ENCODE measurements at regions not wholly inside any gene's neighbourhood (a gene's known extent, or its start where the extent isn't known, plus 50 kb on each side); places are given as distances from the start of the nearest gene placed in this dataset.

DNA sequence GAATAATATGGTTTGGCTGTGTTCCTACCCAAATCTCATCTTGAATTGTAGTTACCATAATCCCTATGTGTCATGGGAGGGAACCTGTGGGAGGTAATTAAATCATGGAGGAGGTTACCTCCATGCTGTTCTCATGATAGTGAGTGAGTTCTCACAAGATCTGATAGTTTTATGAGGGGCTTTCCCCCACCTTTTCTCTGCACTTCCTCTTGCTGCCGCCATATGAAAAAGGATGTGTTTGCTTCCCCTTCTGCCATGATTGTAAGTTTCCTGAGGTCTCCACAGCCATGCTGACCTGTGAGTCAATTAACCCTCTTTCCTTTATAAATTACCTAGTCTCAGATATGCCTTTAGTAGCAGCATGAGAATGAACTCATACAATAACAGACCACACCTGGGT lies 63.7 kb upstream of the PRR16 start:
- Histone ChIP-seq H3K36me3 (ENCODE audit: insufficient read depth, low read depth, low read length) (no peaks in the 10 kb centered on the region), H3K27ac (ENCODE audit: low read length) (no peak overlapping the region), H3K4me3 (ENCODE audit: low read length) (no peak overlapping the region)

DNA sequence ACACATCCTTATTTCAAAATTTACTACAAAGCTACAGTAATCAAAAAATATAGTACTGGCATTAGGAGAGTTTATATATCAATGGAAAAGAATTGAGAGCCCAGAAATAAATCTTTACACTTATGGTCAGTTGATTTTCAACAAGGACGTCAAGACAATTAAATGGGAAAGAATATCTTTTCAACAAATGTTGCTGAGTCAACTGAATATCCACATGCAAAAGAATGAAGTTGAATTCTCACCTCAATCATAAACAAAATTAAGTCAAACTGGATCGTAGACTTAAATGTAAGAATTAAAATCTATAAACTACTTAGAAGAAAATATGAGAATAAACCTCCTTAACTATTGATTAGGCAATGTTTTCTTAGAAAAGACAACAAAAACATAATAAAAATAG lies 61.5 kb upstream of the PRR16 start:
- H3K9me3 ChIP-seq (ENCODE audit: insufficient read depth, low read depth, low read length): peaks cover 33% of the 10 kb centered on the region
- no peaks in the 10 kb centered on the region for H3K27me3 ChIP-seq (ENCODE audit: insufficient read depth, low read length)
- H3K9ac ChIP-seq (ENCODE audit: low read depth, low read length): no peak overlapping the region
- H3K36me3 ChIP-seq (ENCODE audit: insufficient read depth, low read depth, low read length): no peaks in the 10 kb centered on the region
- H3K4me3 ChIP-seq (ENCODE audit: low read length): no peak overlapping the region
- no peak overlapping the region for H3K27ac ChIP-seq (ENCODE audit: low read length)
- H3K4me1 ChIP-seq (ENCODE audit: insufficient read depth, low read length): no peaks in the 10 kb centered on the region

More for the DNA sequence above, 63.7 kb upstream of the PRR16 start:
- no peak overlapping the region for H3K9ac ChIP-seq (ENCODE audit: low read depth, low read length)
- no peaks in the 10 kb centered on the region for H3K4me1 ChIP-seq (ENCODE audit: insufficient read depth, low read length)
- no peaks in the 10 kb centered on the region for H3K27me3 ChIP-seq (ENCODE audit: insufficient read depth, low read length)
- H3K9me3 ChIP-seq (ENCODE audit: insufficient read depth, low read depth, low read length): peaks cover 24% of the 10 kb centered on the region

DNA sequence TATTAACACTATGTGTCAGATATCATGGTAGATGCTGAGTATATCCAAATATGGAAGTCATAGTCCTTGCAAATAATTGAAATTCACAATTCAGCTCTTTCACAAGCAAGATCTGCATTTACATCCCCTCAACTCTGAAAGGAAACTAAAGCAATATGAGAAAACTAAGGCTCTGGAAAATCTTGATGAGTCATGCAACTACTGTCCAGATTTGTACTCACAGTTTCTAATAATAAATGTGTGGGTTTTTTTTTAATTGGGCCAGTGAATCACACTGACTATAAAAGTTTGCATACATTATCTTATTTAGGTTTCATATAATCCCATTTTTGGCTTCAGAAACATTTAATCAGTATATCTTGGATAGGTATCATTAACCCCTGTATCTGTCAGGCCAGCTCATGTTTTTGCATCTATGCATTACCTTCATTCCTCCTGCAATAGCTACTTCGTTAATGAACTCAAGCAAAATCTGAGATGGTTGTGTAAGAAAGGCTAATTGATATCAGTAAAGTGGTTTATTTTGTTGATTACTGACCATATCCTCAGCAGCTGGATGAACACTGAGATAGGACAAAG lies 58.7 kb upstream of the PRR16 start:
- no peaks in the 10 kb centered on the region for H3K36me3 ChIP-seq (ENCODE audit: insufficient read depth, low read depth, low read length)
- H3K4me1 ChIP-seq (ENCODE audit: insufficient read depth, low read length): no peaks in the 10 kb centered on the region
- H3K9ac ChIP-seq (ENCODE audit: low read depth, low read length): no peak overlapping the region
- H3K27ac ChIP-seq (ENCODE audit: low read length): no peak overlapping the region
- H3K27me3 ChIP-seq (ENCODE audit: insufficient read depth, low read length): no peaks in the 10 kb centered on the region
- no peak overlapping the region for H3K4me3 ChIP-seq (ENCODE audit: low read length)
- H3K9me3 ChIP-seq (ENCODE audit: insufficient read depth, low read depth, low read length): peaks cover 14% of the 10 kb centered on the region

GRCh38 chr5:120405923-120406322 lies 58.2 kb upstream of the PRR16 start:
- Histone ChIP-seq H3K4me3 (ENCODE audit: low read length) (no peak overlapping the region), H3K27ac (ENCODE audit: low read length) (no peak overlapping the region), H3K4me1 (ENCODE audit: insufficient read depth, low read length) (no peaks in the 10 kb centered on the region), H3K9ac (ENCODE audit: low read depth, low read length) (no peak overlapping the region), H3K9me3 (ENCODE audit: insufficient read depth, low read depth, low read length) (peaks cover 13% of the 10 kb centered on the region), H3K36me3 (ENCODE audit: insufficient read depth, low read depth, low read length) (no peaks in the 10 kb centered on the region), H3K27me3 (ENCODE audit: insufficient read depth, low read length) (no peaks in the 10 kb centered on the region)

GRCh38 chr5:120413686-120414085 lies 50.4 kb upstream of the PRR16 start:
- Histone ChIP-seq H3K9me3 (ENCODE audit: insufficient read depth, low read depth, low read length) (peaks cover 3% of the 10 kb centered on the region; the same call in 1 of the 2 replicates), H3K4me3 (ENCODE audit: low read length) (no peak overlapping the region), H3K9ac (ENCODE audit: low read depth, low read length) (no peak overlapping the region), H3K27me3 (ENCODE audit: insufficient read depth, low read length) (no peaks in the 10 kb centered on the region), H3K27ac (ENCODE audit: low read length) (no peak overlapping the region), H3K36me3 (ENCODE audit: insufficient read depth, low read depth, low read length) (no peaks in the 10 kb centered on the region), H3K4me1 (ENCODE audit: insufficient read depth, low read length) (no peaks in the 10 kb centered on the region)
